ENCODE measurements at regions not wholly inside any gene's neighbourhood (a gene's known extent, or its start where the extent isn't known, plus 50 kb on each side); places are given as distances from the start of the nearest gene placed in this dataset.

DNA sequence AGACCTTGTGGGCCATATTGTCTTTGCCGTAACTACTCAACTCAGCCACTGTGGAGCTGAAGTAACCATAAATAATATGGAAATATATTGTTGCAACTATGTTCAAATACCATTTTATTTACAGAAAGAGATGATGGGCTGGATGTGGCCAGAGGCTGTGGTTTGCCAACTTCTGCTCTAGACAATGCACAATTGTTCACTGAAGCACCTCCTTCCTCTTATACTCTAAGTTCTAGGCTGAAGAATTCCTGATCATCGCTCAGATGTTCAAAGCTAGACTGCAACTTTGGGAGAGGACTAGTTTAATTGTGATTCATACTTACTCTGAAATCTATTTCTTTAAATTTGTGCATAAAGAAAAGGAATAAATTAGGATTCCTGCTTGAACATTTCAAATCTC lies 245.0 kb downstream of the TAF11L14 start:
- TF ChIP-seq, protein P1, sequence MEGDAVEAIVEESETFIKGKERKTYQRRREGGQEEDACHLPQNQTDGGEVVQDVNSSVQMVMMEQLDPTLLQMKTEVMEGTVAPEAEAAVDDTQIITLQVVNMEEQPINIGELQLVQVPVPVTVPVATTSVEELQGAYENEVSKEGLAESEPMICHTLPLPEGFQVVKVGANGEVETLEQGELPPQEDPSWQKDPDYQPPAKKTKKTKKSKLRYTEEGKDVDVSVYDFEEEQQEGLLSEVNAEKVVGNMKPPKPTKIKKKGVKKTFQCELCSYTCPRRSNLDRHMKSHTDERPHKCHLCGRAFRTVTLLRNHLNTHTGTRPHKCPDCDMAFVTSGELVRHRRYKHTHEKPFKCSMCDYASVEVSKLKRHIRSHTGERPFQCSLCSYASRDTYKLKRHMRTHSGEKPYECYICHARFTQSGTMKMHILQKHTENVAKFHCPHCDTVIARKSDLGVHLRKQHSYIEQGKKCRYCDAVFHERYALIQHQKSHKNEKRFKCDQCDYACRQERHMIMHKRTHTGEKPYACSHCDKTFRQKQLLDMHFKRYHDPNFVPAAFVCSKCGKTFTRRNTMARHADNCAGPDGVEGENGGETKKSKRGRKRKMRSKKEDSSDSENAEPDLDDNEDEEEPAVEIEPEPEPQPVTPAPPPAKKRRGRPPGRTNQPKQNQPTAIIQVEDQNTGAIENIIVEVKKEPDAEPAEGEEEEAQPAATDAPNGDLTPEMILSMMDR (IDR thresholded peaks at IDR 0.05; ENCODE audit: insufficient read depth, low read length), result no peak
- TF ChIP-seq POLR2AphosphoS5 (IDR thresholded peaks at IDR 0.05; ENCODE audit: low read depth), result no peak
- no peak for TF ChIP-seq GABPA (IDR thresholded peaks at IDR 0.05; ENCODE audit: low read depth)

Data from HL-60 (cell line).